Breast epithelium (tissue), 4 donors: ENCODE measurements at regions not wholly inside any gene's neighbourhood (a gene's known extent, or its start where the extent isn't known, plus 50 kb on each side); places are given as distances from the start of the nearest gene placed in this dataset.

ENCODE experiments used
- DNase-seq, 2 donors: peaks; one replicate each; pipeline ENCODE4 v3.0.0-alpha.2; 2019; ENCODE audit warnings: low spot score in 2 of 2
- H3K27ac ChIP-seq, 2 donors: fragments of 200-600 bp; sonication (generic) in 1 of 2; one replicate each; pipeline ENCODE4 v1.5.1; 2016 to 2019; ENCODE audit warnings: mild to moderate bottlenecking in 1 of 2
- H3K27me3 ChIP-seq, 2 donors: fragments of 200-600 bp; sonication (generic) in 1 of 2; one replicate each; pipeline versions ENCODE4 v1.5.1 to v1.6.0; 2017 to 2019; ENCODE audit warnings: control low read depth in 1 of 2, mild to moderate bottlenecking in 1 of 2
- H3K36me3 ChIP-seq: fragments of 200-600 bp; one replicate; pipeline ENCODE4 v1.5.1; 2019
- H3K4me1 ChIP-seq, 2 donors: fragments of 200-600 bp; sonication (generic); one replicate each; pipeline ENCODE4 v1.5.1; 2016 to 2019; ENCODE audit warnings: control low read depth in 1 of 2
- H3K4me3 ChIP-seq, 3 donors: fragments of 200-600 bp; sonication (generic); 1 replicate in 2 of 3; 2 replicates in 1 of 3; pipeline ENCODE4 v1.5.1; 2016 to 2019; ENCODE audit warnings: mild to moderate bottlenecking in 3 of 3, moderate library complexity in 2 of 3
- H3K9me3 ChIP-seq, 2 donors: fragments of 200-600 bp; sonication (generic) in 1 of 2; one replicate each; pipeline ENCODE4 v1.5.1; 2016 to 2019; ENCODE audit warnings: control low read depth in 1 of 2
- POLR2A ChIP-seq: fragments of 450-650 bp; IDR thresholded peaks from one replicate; pipeline ENCODE4 v1.6.1; 2016; ENCODE audit warnings: antibody characterized with exemption, mild to moderate bottlenecking, moderate library complexity
- POLR2AphosphoS5 ChIP-seq, 3 donors: sonication (generic); formaldehyde crosslinking; IDR thresholded peaks; one replicate each; pipeline ENCODE4 v1.6.1; 2017; ENCODE audit warnings: antibody characterized with exemption in 3 of 3
- intact Hi-C: fragments of 100-400 bp; cut with DNase I; formaldehyde crosslinking; loops from one replicate; pipeline ENCODE4 v1.15.1; 2023; ENCODE audit warnings: low total_unique reads
- TF ChIP-seq, protein P1 (sequence below), 3 donors: fragments of 450-650 bp; IDR thresholded peaks; one replicate each; pipeline ENCODE4 v1.5.1; 2016 to 2017; ENCODE audit warnings: antibody characterized with exemption in 3 of 3, mild to moderate bottlenecking in 3 of 3, moderate library complexity in 3 of 3

DNA sequence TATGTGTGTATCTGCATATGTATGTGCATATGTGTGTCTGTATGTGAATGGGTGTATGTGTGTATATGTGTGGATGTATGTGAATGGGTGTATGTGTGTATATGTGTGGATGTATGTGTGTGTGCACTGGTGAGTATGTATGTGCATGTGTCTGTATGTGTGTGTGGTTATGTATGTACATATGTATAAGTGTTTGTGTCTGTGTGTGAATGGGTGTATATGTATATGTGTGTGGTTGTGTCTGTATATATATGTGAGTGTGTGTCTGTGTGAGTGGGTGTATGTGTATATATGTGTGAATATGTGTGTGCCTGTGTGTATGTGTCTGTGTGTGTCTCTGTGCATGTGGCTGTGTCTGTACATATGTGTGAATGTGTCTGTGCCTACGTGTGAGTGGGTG is 748.4 kb upstream of the HS6ST1 start:
- no peak for TF ChIP-seq POLR2AphosphoS5 (IDR thresholded peaks at IDR 0.05)
- TF ChIP-seq, protein P1, sequence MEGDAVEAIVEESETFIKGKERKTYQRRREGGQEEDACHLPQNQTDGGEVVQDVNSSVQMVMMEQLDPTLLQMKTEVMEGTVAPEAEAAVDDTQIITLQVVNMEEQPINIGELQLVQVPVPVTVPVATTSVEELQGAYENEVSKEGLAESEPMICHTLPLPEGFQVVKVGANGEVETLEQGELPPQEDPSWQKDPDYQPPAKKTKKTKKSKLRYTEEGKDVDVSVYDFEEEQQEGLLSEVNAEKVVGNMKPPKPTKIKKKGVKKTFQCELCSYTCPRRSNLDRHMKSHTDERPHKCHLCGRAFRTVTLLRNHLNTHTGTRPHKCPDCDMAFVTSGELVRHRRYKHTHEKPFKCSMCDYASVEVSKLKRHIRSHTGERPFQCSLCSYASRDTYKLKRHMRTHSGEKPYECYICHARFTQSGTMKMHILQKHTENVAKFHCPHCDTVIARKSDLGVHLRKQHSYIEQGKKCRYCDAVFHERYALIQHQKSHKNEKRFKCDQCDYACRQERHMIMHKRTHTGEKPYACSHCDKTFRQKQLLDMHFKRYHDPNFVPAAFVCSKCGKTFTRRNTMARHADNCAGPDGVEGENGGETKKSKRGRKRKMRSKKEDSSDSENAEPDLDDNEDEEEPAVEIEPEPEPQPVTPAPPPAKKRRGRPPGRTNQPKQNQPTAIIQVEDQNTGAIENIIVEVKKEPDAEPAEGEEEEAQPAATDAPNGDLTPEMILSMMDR (IDR thresholded peaks at IDR 0.05) = no peak
- TF ChIP-seq POLR2A = no peak
- Histone ChIP-seq H3K9me3 (no peaks in the 10 kb centered on the region), H3K4me3 (no peak overlapping the region), H3K4me1 (no peaks in the 10 kb centered on the region), H3K27ac (no peak overlapping the region), H3K27me3 (no peaks in the 10 kb centered on the region), H3K36me3 (no peaks in the 10 kb centered on the region)
- no peak for DNase-seq
- intact Hi-C loops = no loop called here

DNA sequence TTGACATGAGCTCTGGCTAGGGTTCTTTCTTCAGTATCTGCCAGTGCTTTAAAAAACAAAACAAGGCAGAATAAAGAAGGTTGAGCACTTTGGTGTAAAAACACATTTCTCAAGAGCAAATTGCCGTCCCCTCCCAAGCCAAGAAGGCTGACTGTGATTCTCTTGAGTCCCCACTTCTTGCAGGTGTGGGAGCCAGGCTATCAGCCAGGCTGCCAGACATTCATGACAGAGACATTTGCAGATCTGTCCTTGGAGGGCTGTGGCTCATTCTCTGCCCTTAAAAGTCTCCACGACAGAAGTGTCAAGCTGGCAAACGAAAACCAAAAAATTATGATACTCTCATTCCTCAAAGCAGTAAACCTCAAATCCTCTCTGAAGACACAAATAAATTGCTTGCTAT is 749.3 kb upstream of the HS6ST1 start:
- Histone ChIP-seq H3K4me3 (no peak overlapping the region), H3K4me1 (no peaks in the 10 kb centered on the region), H3K9me3 (no peaks in the 10 kb centered on the region), H3K27me3 (no peaks in the 10 kb centered on the region), H3K36me3 (no peaks in the 10 kb centered on the region), H3K27ac (no peak overlapping the region)
- intact Hi-C loops = no loop called here
- no peak for DNase-seq
- no peak for TF ChIP-seq POLR2AphosphoS5 (IDR thresholded peaks at IDR 0.05)
- TF ChIP-seq, protein P1 (IDR thresholded peaks at IDR 0.05) = no peak
- no peak for TF ChIP-seq POLR2A

DNA sequence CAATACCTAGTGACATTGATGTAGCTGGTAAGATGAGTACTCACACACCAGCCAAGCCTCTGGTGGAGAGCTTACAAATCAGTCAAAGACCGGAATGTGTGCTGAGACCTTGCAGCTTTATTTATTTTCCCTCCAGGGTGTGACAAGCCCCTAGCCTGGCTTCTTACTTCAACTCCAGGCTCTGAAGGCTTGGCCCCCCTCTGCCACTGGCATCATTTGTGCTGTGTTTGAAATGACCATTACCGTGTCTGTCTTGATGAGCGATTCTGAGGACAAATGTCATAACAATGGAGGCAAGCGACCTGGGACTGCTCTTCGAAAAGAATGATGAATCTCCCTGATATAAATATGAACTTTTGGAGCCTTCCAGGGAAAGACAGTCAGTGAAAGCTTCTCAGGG is 749.9 kb upstream of the HS6ST1 start:
- intact Hi-C loops = no loop called here
- H3K4me3 ChIP-seq = no peak overlapping the region
- no peaks in the 10 kb centered on the region for H3K36me3 ChIP-seq
- TF ChIP-seq POLR2AphosphoS5 (IDR thresholded peaks at IDR 0.05) (no peak), POLR2A (no peak)
- TF ChIP-seq, protein P1 (IDR thresholded peaks at IDR 0.05) = no peak
- no peak overlapping the region for H3K27ac ChIP-seq
- DNase-seq = no peak
- H3K9me3 ChIP-seq = no peaks in the 10 kb centered on the region
- no peaks in the 10 kb centered on the region for H3K4me1 ChIP-seq
- no peaks in the 10 kb centered on the region for H3K27me3 ChIP-seq

DNA sequence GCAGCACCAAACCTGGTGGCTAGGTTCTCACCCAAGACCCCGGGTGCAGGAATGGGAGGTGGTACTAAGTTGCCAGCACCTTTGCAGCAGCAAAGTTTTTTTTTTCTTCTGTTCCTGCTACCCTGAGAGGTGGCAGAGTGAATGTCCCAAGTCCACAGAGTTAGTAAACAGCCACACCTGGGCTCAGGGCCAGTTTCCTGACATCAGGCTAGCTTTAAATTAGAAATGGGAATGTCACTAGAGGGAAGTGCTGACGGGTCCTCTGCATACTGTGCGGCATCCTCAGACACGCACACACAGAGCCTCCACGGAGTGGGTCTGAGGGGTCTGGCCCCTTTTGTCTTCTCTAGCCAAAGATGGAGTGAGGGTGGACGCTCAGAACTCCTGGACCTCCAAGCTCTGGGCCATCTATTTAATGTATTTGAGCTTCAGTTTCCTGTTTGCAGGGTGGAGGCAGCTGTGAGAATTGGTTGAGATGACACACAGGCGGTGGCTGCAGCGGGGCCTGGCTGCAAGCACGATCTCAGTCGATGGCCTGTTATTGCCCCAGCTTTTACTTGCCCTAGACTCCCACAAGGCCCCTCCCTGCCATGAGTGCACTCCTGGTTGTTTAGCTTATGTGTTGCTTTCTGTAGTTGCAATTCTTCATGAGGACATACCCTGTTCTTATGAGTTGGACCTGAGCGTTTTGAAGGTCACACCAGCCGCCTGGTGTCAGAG is 751.4 kb upstream of the HS6ST1 start:
- H3K4me3 ChIP-seq = no peak overlapping the region
- H3K27me3 ChIP-seq = no peaks in the 10 kb centered on the region
- H3K36me3 ChIP-seq = no peaks in the 10 kb centered on the region
- no peak overlapping the region for H3K27ac ChIP-seq
- no peaks in the 10 kb centered on the region for H3K9me3 ChIP-seq
- peak; percentile 56 to 79 for DNase-seq
- H3K4me1 ChIP-seq = no peaks in the 10 kb centered on the region
- TF ChIP-seq POLR2A = no peak
- no peak for TF ChIP-seq POLR2AphosphoS5 (IDR thresholded peaks at IDR 0.05)
- intact Hi-C loops = no loop called here

DNA sequence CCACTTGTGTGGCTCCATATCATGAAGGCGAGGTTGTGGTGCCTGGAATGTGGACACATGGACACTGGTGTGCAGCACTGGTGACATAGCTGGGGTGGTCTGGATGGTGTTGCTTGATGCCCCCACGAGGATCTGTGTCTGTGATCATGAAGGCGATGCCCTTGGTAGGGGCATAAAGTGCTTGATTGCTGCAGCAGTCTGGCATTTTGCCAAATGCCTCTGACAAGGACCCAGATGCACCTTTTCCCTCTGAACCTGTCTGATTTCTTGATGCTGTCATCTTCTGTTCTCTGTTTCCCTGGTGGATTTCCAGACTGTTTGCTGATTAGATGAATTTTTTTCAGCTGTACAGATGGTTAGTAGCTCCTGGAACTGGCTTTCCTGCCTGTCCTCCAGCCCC is 752.0 kb upstream of the HS6ST1 start:
- Histone ChIP-seq H3K36me3 (no peaks in the 10 kb centered on the region), H3K27ac (no peak overlapping the region), H3K27me3 (no peaks in the 10 kb centered on the region), H3K9me3 (no peaks in the 10 kb centered on the region), H3K4me3 (no peak overlapping the region), H3K4me1 (no peaks in the 10 kb centered on the region)
- intact Hi-C loops = no loop called here
- no peak for DNase-seq
- TF ChIP-seq, protein P1 (IDR thresholded peaks at IDR 0.05) = no peak
- TF ChIP-seq POLR2A (no peak), POLR2AphosphoS5 (IDR thresholded peaks at IDR 0.05) (no peak)
